Erythroblast (primary cell): ENCODE measurements at regions not wholly inside any gene's neighbourhood (a gene's known extent, or its start where the extent isn't known, plus 50 kb on each side); places are given as distances from the start of the nearest gene placed in this dataset.

Experiments used
- GATA1 ChIP-seq: IDR thresholded peaks from 2 replicates; pipeline ENCODE4 v1.6.1; 2011; ENCODE audit warnings: low read depth, mild to moderate bottlenecking, control low read depth, low read length, moderate library complexity
- POLR2A ChIP-seq: IDR thresholded peaks from 2 replicates; pipeline ENCODE4 v1.6.1; 2011; ENCODE audit warnings: mild to moderate bottlenecking, low read length

GRCh38 chr10:63700631-63701156 lies 179.5 kb downstream of the REEP3 start:
- no peak for TF ChIP-seq POLR2A
- TF ChIP-seq GATA1, result no peak
